DMS114 treated with DMSO at 0.1 percent for 48 hours (cell line): ENCODE measurements at regions not wholly inside any gene's neighbourhood (a gene's known extent, or its start where the extent isn't known, plus 50 kb on each side); places are given as distances from the start of the nearest gene placed in this dataset.
"Not testable (repeated sequence)": the region's sequence is repeated elsewhere in the genome, so short reads cannot be mapped to it uniquely, and the experiment has no call there.

Experiments used
- DNase-seq: peaks from one replicate; lab custom pipeline; 2025; ENCODE audit not compliant: unreplicated experiment; lab: John Stamatoyannopoulos, UW

DNA sequence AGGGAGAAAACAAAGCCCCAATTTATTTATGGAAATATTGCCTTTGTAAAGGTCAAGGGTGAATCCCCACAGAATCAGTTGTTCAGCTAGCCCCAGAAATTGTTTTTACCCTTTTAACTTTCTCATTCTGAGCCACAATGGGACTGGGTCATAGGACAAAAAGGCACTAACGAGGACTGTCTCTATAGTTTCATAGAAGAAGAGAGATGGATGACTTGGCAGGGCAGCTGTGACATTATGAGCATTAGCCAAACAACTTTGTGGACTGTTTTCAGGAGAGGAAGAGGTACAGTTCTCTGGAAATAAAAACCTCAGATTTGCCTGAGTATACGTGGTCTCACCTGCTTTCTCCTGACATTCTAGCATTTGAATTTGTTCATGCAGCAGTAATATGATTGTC is 1155.8 kb upstream of the CHAC2 start:
- no peak for DNase-seq

DNA sequence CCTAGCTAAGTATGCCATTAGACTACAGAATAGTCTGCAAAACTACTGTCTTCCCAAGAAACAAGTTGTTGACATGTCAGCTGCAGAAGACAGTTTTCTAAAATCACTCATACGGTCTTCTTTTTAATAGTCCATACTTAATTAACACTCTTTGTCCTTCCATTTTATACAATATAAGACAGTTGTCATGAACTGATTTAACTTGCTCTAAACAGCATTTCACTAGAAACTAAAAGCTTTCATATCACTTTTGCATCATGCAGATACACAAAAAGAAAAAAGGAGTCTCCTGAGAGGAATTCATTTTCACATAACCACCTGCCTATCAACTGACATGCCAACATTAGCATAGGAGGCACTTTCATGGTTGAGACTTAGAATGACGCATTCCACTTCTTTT is 1159.6 kb upstream of the CHAC2 start:
- no peak for DNase-seq

DNA sequence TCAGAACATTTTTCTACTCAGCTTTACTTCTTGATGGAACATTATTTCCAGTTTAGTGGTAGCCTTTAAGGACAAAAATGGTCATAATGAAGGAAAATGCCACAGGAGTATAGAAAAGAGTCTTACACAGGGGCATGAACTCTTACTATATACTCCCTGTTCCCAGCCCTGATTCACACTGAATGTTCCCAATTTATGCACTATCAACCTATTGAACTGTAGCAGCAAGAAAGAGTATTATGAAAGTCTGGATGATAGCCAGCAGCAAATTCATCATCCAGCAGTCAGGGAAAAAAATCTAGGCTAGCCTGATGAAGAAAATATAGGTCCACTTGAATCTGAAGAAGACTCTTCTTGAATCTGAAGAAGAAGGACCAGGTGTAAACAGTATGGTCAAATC is 1170.3 kb upstream of the CHAC2 start:
- no peak for DNase-seq

GRCh38 chr2:52594026-52594425 is 1173.6 kb upstream of the CHAC2 start:
- no peak for DNase-seq

- not testable (repeated sequence) for DNase-seq
Measured at GRCh38 chr2:52584071-52584470, 1183.5 kb upstream of the CHAC2 start.

- no peak for DNase-seq
Measured at GRCh38 chr2:52572469-52572894, 1195.1 kb upstream of the CHAC2 start.

DNA sequence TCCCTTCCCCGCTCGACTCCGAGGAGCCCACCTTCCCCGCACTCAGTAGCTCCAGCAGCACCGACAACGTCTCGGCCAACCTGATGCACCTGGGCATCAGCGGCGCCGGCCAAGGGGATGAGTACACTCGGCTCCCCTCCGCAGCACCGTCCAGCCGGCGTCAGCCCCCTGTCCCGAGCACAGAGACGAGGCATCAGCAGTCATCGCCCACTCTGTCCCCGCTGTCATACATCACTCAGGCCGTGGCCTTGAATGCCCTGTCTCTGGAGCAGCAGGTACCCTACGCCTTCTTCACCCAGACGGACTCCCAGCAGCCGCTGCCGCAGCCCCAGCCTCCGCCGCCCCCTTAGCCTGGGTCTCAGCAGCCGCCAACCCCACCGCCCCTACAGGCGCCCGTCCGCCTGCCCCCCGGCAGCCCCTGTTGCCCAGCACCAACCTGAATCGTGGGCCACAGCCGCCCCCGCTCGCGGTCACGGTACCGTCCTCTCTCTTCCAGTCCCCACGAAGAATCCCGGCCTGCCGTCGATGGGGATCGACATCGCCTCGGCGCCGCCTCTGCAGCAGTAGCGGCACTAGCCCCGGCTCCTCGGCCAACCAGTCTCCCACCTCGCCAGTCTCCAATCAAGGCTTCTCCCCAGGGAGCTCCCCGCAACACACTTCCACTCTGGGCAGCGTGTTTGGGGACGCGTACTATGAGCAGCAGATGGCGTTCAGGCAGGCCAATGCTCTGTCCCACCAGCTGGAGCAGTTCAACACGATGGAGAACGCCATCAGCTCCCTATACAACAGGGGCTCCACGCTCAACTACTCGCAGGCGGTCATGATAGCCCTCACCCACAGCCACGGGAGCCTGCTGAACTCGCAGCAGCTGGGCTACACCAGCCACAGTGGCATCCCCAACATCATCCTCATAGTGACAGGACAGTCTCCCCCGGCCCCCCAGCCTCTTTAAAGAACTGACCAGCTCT is 1195.9 kb upstream of the CHAC2 start:
- DNase-seq, result no peak

- no peak for DNase-seq
Measured at GRCh38 chr2:52570716-52571115, 1196.9 kb upstream of the CHAC2 start.

GRCh38 chr2:52563151-52563550 is 1204.5 kb upstream of the CHAC2 start:
- no peak for DNase-seq

GRCh38 chr2:52558265-52558664 is 1209.3 kb upstream of the CHAC2 start:
- no peak for DNase-seq

DNA sequence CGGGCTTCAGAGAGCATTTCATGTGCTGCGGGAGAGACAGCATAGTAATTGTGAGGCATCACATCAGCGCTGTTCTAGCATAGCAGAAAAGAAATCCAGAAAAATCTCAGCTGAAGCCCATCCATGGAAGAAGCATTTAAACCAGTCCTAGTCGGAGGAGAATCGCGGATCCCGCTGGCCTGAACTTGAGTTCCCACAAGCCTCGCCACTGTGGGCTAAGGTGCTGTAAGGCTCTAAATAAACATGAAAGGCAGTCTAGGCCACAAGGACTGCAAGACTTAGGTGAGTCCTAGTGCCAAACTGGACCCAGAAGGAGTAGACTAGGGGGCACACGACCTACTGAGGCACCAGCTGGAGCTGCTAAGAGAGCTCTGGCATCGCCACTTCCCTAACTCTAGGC is 1225.3 kb upstream of the CHAC2 start:
- no peak for DNase-seq

DNA sequence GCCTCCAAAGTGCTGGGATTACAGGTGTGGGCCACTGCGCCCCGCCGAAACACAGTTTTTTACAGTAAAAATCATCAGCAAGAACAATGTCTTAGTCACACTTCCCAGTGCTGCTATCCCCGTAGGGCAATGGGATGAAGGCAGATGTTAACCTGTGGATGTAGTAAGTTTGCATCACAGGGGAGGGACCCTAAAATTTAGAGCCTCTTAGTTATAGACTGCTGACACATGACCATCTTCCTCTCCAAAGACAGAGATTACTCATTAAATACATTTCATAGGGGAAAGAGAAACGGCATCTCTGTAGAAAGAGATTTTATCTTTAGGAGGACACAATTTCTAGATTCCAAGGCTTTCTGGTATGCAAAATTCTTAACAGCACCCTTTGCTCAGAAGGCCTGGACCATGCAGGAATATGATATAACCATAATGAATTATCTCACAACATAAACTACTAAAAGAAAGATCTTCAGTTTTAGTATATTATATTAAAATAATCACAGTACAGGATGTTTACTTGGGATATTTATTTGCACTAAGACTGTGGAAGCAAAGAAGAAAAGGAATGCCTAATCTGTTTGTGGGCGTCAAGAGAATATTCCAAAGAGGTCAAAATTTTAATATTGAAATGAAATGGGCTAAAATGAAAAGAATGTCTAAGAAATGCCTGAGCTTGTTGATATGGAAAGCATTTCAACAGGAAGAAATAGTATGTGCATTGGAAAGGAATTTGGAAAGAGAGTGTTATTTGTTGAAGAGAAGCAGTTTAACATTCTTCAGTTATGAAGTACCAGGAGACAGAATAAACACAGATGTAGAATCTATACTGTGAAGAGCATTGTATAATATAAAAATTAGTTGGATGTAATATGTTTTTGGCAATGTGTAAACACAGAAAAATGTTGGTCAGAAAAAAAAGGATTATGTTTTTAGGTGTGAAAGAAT is 1228.3 kb upstream of the CHAC2 start:
- no peak for DNase-seq

DNA sequence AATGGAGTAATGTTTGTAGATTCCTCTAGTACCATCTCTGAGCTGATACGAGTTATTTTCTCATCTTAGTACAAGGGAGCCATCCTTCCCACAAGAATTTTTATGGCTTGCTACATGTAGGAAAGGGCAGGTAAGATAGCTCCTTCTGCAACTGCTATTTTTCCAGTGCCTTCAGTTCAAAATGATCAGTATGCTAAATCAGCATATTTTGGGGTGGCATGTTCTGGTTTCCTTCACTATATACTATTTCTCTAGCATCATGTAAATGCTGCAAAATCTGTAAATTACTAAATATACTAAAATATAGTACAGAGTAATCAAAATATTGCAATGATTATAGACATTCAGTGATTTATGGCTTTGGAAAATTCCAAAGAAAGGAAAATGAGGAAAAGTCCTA is 1230.0 kb upstream of the CHAC2 start:
- no peak for DNase-seq

DNA sequence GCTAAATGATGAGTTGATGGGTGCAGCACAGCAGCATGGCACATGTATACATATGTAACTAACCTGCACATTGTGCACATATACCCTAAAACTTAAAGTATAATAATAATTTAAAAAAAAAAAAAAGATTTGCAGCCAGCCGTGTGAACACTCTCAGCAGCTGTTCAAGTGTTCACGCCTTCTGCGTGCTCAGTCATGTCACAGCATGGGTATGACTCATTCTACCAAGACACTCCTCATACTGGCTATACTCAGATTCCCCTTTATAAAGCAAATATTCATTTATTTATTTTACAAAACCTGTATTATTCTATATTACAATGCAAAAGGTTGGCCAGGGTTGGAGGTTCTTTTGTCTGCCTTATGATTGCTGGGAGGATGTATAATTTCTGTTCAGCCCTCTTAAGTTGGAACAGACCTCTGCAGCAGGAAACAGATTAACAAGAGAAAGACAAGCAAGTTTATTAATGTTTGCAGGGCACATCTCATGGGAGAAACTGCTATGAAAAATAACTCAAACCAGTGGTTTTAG is 1230.6 kb upstream of the CHAC2 start:
- DNase-seq, result no peak

- no peak for DNase-seq
Measured at GRCh38 chr2:52532956-52533355, 1234.6 kb upstream of the CHAC2 start.

DNA sequence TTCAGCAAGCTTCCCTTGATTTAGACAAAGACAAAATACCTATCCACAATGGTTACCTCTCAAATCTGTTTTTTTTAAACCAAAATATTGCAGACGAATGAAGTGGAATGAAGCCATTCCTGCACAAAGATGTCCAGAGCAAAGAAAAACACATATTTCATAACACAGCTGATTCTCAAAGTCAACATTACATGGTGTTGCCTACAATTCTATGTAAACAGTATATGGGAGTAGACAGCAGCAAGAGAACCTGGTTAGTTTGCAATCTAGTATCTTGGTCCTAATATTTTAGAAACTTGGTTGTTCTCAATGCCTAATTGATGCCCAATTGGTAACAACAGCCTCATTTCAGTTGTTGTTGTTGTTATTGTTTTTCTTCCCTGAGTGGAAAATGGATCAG is 1240.9 kb upstream of the CHAC2 start:
- no peak for DNase-seq

- no peak for DNase-seq
Measured at GRCh38 chr2:52520644-52521043, 1247.0 kb upstream of the CHAC2 start.

- no peak for DNase-seq
Measured at GRCh38 chr2:52518678-52519077, 1248.9 kb upstream of the CHAC2 start.

DNA sequence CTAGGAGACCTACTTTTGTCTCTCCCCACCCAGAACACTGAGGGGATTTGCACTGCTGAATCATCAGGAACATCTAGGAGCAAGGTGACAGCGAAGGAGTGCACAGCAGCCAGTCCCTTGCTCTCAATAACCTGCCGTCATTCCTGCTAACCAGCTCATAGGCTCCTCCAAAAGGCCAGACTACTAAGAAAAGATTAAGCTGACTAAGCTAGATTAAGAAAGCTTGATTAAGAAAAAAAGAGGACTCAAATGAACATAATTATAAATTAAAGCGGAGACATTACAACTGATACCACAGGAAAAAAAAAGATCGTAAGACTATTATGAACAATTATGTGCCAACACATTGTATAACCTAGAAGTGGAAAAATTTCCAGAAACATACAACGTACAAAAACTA is 1254.8 kb upstream of the CHAC2 start:
- DNase-seq, result no peak

DNA sequence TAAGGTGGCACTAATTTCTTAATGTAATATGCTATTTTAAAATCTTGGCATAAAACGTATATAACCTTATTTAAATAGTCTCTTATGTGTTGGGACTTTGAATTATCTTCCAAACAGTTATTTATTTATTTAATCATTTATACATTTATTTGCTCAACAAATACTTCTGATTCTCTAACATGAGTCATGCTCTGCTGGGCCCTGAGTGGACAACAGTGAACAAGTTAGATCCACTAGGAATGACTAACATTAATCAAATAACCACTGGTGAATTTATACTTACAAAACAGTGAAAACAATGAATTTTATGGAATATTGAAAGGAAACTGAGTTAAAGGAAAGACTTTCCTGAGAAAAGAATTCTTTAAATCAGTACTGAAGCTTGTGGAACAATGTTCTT is 1257.2 kb upstream of the CHAC2 start:
- no peak for DNase-seq

DNA sequence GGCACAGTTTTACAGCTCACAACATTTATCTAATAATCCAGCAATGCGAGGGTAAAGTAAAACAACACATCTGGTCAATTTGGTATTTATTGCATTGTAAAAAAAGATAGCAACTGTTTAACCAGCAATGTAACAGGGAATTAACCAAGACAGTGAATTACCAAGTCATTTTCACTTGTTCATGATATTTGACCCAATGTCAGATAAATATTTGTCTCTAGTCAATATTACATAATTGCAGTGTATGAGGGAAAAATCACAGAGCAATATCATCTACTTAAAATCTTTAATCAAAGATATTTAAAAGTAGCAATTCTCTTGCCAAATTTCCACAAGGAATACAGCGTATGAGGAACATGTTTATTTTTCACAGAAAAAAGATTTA is 1265.1 kb upstream of the CHAC2 start:
- no peak for DNase-seq
